K562 (cell line): ENCODE measurements at regions not wholly inside any gene's neighbourhood (a gene's known extent, or its start where the extent isn't known, plus 50 kb on each side); places are given as distances from the start of the nearest gene placed in this dataset.

ENCODE experiments used
- ATAC-seq: fragments of 200-7000 bp; cut with Tn5 transposase; 3 replicates; pipeline ENCODE4 v1.9.1; 2020; ENCODE audit warnings: moderate library complexity
- BruUV-seq: library from RNA; stranded (reverse); fragments of 400-500 nt; replicated peaks from 2 replicates; lab custom pipeline; 2021; lab: Mats Ljungman, UMichigan
- CTCF ChIA-PET: fragments of 300-600 bp; formaldehyde crosslinking; extraction: SDS; loops from one replicate; lab custom pipeline; 2021; ENCODE audit warnings: low intra/inter-chr PET ratio; lab: Yijun Ruan, JAX
- POLR2A ChIA-PET: fragments of 300-600, 350-650 bp; sonication (Branson Sonifier 250); formaldehyde crosslinking; extraction: SDS; loops from one replicate; lab custom pipeline; 2021; ENCODE audit warnings: antibody characterized with exemption, inconsistent platforms; lab: Yijun Ruan, JAX
- DNase-seq, 4 experiments: peaks; one replicate each; pipeline versions ENCODE4 v3.0.0 to v3.0.0-alpha.2; 2011 to 2018; ENCODE audit warnings: low spot score in 3 of 4, mixed read lengths in 3 of 4; ENCODE audit errors: extremely low read depth in 1 of 4
- FAIRE-seq: peaks from 2 replicates; lab custom pipeline; 2011; peaks lifted over from hg19 to GRCh38; lab: Jason Lieb, UNC
- H2AFZ ChIP-seq: 2 replicates; pipeline ENCODE4 v1.6.0; 2011; ENCODE audit warnings: low read depth, low read length, control low read depth, inconsistent platforms
- H3K27ac ChIP-seq: fragments of 200-600 bp; 3 replicates; pipeline ENCODE4 v1.8.0; 2011; ENCODE audit warnings: low read depth, mild to moderate bottlenecking, control low read depth, inconsistent platforms, low read length, moderate library complexity, mixed read lengths; ENCODE audit errors: extremely low read depth
- H3K27me3 ChIP-seq, 2 experiments: fragments of 300-600 bp in 1 of 2; 2 replicates in 1 of 2; 3 replicates in 1 of 2; pipeline versions ENCODE4 v1.6.0 to v1.8.0; 2011; ENCODE audit warnings: inconsistent platforms in 2 of 2, low read length in 2 of 2, mild to moderate bottlenecking in 1 of 2, mixed read lengths in 1 of 2, moderate library complexity in 1 of 2; ENCODE audit not compliant: control insufficient read depth in 2 of 2, insufficient read depth in 2 of 2
- H3K36me3 ChIP-seq: fragments of 300-600 bp; 3 replicates; pipeline ENCODE4 v1.8.0; 2011; ENCODE audit warnings: mild to moderate bottlenecking, low read length, inconsistent platforms; ENCODE audit not compliant: control insufficient read depth, insufficient read depth
- H3K4me1 ChIP-seq, 2 experiments: fragments of 200-600 bp in 1 of 2; replicated peaks in 1 of 2; 2 replicates in 1 of 2; 3 replicates in 1 of 2; pipeline versions ENCODE4 v1.5.1 to v1.8.0; 2011; ENCODE audit warnings: inconsistent platforms in 2 of 2, low read length in 2 of 2, mild to moderate bottlenecking in 1 of 2, mixed read lengths in 1 of 2, moderate library complexity in 1 of 2; ENCODE audit not compliant: control insufficient read depth in 2 of 2, insufficient read depth in 2 of 2
- H3K4me2 ChIP-seq: 2 replicates; pipeline ENCODE4 v1.6.1; 2011; ENCODE audit warnings: low read length, control low read depth, inconsistent platforms, mixed read lengths; ENCODE audit not compliant: insufficient read depth
- H3K4me3 ChIP-seq: fragments of 200-600 bp; sonication (generic), shearing (Covaris generic); 2 replicates; pipeline ENCODE4 v1.5.1; 2016; ENCODE audit warnings: control low read depth, inconsistent platforms
- H3K79me2 ChIP-seq: fragments of 200-600 bp; 3 replicates; pipeline ENCODE4 v1.8.0; 2011; ENCODE audit warnings: low read length, inconsistent platforms; ENCODE audit not compliant: control insufficient read depth, insufficient read depth
- H3K9ac ChIP-seq, 2 experiments: 2 replicates each; pipeline versions ENCODE4 v1.6.0 to v1.6.1; 2011; ENCODE audit warnings: low read depth in 2 of 2, low read length in 2 of 2, control low read depth in 1 of 2, inconsistent platforms in 1 of 2, mild to moderate bottlenecking in 1 of 2, mixed read lengths in 1 of 2; ENCODE audit not compliant: insufficient read depth in 1 of 2
- H3K9me1 ChIP-seq: one replicate; pipeline ENCODE4 v1.6.0; 2011; ENCODE audit warnings: inconsistent platforms, mild to moderate bottlenecking, low read length, moderate library complexity; ENCODE audit not compliant: control insufficient read depth, insufficient read depth
- H3K9me3 ChIP-seq: replicated peaks from 2 replicates; pipeline ENCODE4 v1.5.1; 2011; ENCODE audit warnings: low read depth, low read length, inconsistent platforms; ENCODE audit not compliant: control insufficient read depth, insufficient read depth
- H4K20me1 ChIP-seq: replicated peaks from 2 replicates; pipeline ENCODE4 v1.6.1; 2011; ENCODE audit warnings: low read length, inconsistent platforms, mixed read lengths; ENCODE audit not compliant: control insufficient read depth, insufficient read depth
- HMG20B ChIP-seq: fragments of 250-450 bp; sonication (Bioruptor Pico); IDR thresholded peaks from 2 replicates; pipeline ENCODE4 v1.5.0; 2021; ENCODE audit warnings: mild to moderate bottlenecking
- ILF3 ChIP-seq: fragments of 450-650 bp; IDR thresholded peaks from 2 replicates; pipeline ENCODE4 v1.6.1; 2018; ENCODE audit warnings: antibody characterized with exemption, mild to moderate bottlenecking, moderate library complexity, borderline replicate concordance
- MAFK ChIP-seq: IDR thresholded peaks from 2 replicates; pipeline ENCODE4 v1.6.1; 2011; ENCODE audit warnings: low read length, improper control_type of control experiment
- SP2 ChIP-seq: IDR thresholded peaks from 2 replicates; pipeline ENCODE4 v1.6.1; 2011; ENCODE audit warnings: mild to moderate bottlenecking, low read depth, low read length, moderate library complexity; ENCODE audit not compliant: poor library complexity, severe bottlenecking; ENCODE audit errors: extremely low read depth
- XRCC3 ChIP-seq: fragments of 450-650 bp; IDR thresholded peaks from 2 replicates; pipeline ENCODE4 v1.6.1; 2017; ENCODE audit warnings: mild to moderate bottlenecking, moderate library complexity
- ZBTB1 ChIP-seq: sonication (generic); formaldehyde crosslinking; IDR thresholded peaks from 2 replicates; pipeline ENCODE4 v1.8.1; 2023; ENCODE audit warnings: missing genetic modification reagents, low read depth, mild to moderate bottlenecking, borderline replicate concordance
- ZBTB17 ChIP-seq: fragments of 450-650 bp; formaldehyde crosslinking; IDR thresholded peaks from 2 replicates; pipeline ENCODE4 v1.4.0; 2020; ENCODE audit warnings: mild to moderate bottlenecking
- ZFP30 ChIP-seq: fragments of 250-450 bp; sonication (Bioruptor Pico); IDR thresholded peaks from 2 replicates; pipeline ENCODE4 v1.8.0; 2022; ENCODE audit warnings: moderate library complexity, mild to moderate bottlenecking, inconsistent platforms, borderline replicate concordance
- WGBS: fragments of 100-300 bp; shearing (Covaris generic); methylation state at CpG from one replicate; pipeline ENCODE4 v1.1.6; 2016; ENCODE audit warnings: low coverage, mixed read lengths; ENCODE audit not compliant: insufficient coverage; ENCODE audit errors: missing lambda C conversion rate; 5-methylcytosine and 5-hydroxymethylcytosine counted together
- in situ Hi-C: fragments of 300-500 bp; cut with MboI; formaldehyde crosslinking; loops from 4 replicates; pipeline ENCODE4 v1.15.0; 2018; ENCODE audit warnings: inconsistent platforms, mixed read lengths
- intact Hi-C: fragments of 100-400 bp; cut with micrococcal nuclease; formaldehyde crosslinking; loops from 2 replicates; pipeline ENCODE4 v1.14.2; 2022
- TF ChIP-seq, protein P1 (sequence below): fragments of 450-650 bp; IDR thresholded peaks from 2 replicates; pipeline ENCODE4 v1.6.1; 2016

GRCh38 chr18:70982292-70982691 is 693.4 kb downstream of the SOCS6 start (continued):
- no peak for TF ChIP-seq ZBTB1
- no peak for TF ChIP-seq ZFP30 (CRISPR knock-in tag)
- TF ChIP-seq HMG20B (CRISPR knock-in tag): no peak

DNA sequence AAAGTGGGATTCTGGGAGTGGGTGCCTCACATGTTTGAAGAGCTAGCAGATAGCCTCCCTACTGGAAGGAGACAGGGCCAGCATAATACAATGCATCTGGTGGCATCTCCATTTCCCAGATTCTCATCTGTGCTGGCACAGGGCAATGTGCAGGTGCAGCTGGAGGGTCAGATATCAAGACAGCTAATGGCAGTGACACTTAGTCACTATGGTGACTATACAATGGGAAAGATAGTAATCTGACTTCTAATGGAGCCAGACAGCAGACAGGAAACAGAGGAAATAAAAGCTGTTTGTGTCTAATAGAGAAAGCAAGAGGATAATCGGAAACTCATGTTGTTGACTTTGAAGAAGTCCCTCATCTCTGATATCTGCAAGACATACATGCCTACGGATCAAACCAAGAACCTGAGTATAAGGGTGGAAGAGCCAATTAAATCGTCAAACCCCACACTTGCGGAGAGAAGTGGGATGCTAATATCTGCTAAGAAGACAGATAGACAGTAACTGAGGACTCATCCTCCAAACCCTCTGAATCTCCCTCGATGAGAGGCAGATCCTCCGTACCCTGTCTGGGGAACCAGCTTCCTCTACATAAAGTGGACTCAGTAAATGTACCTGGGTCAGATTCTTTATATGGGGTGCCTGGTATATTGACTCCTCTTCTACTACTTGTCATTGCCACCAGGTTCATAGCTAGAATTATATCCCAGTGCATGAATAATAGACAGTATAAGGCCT is 692.7 kb downstream of the SOCS6 start:
- in situ Hi-C loops: no loop called here
- WGBS: 0% methylated on average over 6 of the region's 6 CpGs
- no peak overlapping the region for H3K4me3 ChIP-seq
- H4K20me1 ChIP-seq: no peaks in the 10 kb centered on the region
- H3K36me3 ChIP-seq: no peaks in the 10 kb centered on the region
- no peak overlapping the region for H3K9ac ChIP-seq
- POLR2A ChIA-PET: no interaction called here
- H3K4me2 ChIP-seq: no peak overlapping the region
- BruUV-seq: no TSS peak
- FAIRE-seq: no peak
- DNase-seq: no peak
- no peak for ATAC-seq
- TF ChIP-seq ZBTB17 (CRISPR knock-in tag) (no peak), XRCC3 (no peak), ILF3 (no peak), SP2 (no peak), MAFK (no peak)
- TF ChIP-seq, protein P1, sequence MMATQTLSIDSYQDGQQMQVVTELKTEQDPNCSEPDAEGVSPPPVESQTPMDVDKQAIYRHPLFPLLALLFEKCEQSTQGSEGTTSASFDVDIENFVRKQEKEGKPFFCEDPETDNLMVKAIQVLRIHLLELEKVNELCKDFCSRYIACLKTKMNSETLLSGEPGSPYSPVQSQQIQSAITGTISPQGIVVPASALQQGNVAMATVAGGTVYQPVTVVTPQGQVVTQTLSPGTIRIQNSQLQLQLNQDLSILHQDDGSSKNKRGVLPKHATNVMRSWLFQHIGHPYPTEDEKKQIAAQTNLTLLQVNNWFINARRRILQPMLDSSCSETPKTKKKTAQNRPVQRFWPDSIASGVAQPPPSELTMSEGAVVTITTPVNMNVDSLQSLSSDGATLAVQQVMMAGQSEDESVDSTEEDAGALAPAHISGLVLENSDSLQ: no peak
- intact Hi-C loops: no loop called here
- H3K9me3 ChIP-seq: no peaks in the 10 kb centered on the region
- CTCF ChIA-PET: no interaction called here
- no peaks in the 10 kb centered on the region for H3K9me1 ChIP-seq
- no peaks in the 10 kb centered on the region for H3K4me1 ChIP-seq
- H3K79me2 ChIP-seq: no peaks in the 10 kb centered on the region
- no peak overlapping the region for H3K27ac ChIP-seq
- no peaks in the 10 kb centered on the region for H3K27me3 ChIP-seq
- H2AFZ ChIP-seq: no peak overlapping the region
